ENCODE measurements at regions not wholly inside any gene's neighbourhood (a gene's known extent, or its start where the extent isn't known, plus 50 kb on each side); places are given as distances from the start of the nearest gene placed in this dataset.
"Not testable (repeated sequence)": the region's sequence is repeated elsewhere in the genome, so short reads cannot be mapped to it uniquely, and the experiment has no call there.

DNA sequence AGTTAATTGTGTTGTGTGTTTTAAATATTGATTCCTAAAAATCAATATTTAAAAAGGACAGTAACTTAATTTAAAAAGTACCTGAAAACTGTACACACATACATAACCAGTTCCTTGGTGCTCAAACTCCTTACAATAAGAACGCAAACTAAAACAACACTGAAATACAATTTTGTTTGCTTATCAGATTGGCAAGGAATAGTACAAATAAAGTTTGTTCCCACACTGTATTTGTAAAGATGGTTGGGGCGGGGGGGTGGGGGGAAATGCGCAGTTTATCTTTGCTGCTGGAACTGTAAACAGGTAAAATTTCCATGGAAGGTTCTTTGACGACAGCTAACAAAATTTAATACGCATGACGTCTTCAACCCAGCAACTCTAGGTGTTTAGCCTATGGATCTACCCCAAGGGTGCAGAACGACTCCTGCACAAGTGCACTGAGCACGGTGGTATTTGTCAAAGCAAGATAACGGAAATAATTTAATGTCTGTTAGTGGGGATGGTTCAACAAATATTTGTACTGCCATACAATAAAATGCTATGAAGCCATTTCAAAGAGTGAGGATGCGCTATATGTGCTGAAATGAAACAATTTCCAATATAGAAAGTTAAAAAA is 96.5 kb downstream of the ING1 start:
- no peak for DNase-seq (ENCODE audit: low read depth in 2 of 2)

GRCh38 chr13:110811008-110811720 is 97.7 kb downstream of the ING1 start:
- DNase-seq (ENCODE audit: low read depth in 2 of 2): no peak

- DNase-seq (ENCODE audit: low read depth in 2 of 2): no peak
Measured at GRCh38 chr13:110811771-110812120, 98.2 kb downstream of the ING1 start.

GRCh38 chr13:110812121-110812868 is 98.8 kb downstream of the ING1 start:
- no peak for DNase-seq (ENCODE audit: low read depth in 2 of 2)

- no peak for DNase-seq (ENCODE audit: low read depth in 2 of 2)
Measured at GRCh38 chr13:110812869-110813645, 99.6 kb downstream of the ING1 start.

GRCh38 chr13:110813646-110814624 is 100.4 kb downstream of the ING1 start:
- no peak for DNase-seq (ENCODE audit: low read depth in 2 of 2)

- no peak for DNase-seq (ENCODE audit: low read depth in 2 of 2)
Measured at GRCh38 chr13:110815471-110816204, 99.2 kb downstream of the ANKRD10 start.

- DNase-seq (ENCODE audit: low read depth in 2 of 2): no peak
Measured at GRCh38 chr13:110816500-110816899, 98.4 kb downstream of the ANKRD10 start.

GRCh38 chr13:110817143-110817542 is 97.7 kb downstream of the ANKRD10 start:
- no peak for DNase-seq (ENCODE audit: low read depth in 2 of 2)

- no peak for DNase-seq (ENCODE audit: low read depth in 2 of 2)
Measured at GRCh38 chr13:110818747-110819146, 96.1 kb downstream of the ANKRD10 start.

DNA sequence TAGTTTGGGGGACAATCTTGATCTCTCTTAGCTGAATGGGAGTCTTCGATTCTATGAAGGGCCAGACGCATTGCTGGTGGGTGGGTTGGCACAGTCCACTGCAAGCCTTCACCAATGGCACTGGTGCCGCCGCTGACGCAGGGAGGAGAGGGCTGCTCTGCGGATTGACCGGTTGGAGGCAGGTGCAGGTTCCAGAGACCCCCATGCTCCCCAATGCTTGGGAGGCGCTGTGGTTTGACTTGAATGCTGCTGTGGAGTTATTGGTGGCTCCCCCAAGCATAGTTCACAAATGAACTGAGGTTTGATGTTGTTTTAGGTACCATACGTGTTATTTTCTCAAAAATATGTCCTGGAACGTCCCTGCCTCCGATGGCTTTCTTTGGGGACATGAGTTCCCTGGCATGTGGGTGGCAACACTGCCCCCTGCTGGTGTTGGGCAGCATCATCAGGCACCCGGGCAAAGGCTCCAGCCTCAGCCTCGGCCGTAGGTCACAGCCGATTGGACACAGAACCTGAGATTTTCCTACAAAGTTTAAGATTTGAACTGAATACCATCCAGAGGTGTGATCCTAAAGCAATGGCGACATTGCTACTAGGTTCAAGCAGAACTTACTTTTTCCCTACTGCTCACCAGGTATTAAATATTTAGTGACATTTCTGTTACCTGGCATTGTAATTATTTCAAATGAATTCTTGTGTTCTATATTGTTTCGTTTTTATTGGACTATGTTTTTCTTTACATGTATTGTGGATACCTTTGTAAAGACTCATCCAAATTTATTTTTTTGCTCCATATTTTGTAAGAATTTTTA is 95.5 kb downstream of the ANKRD10 start:
- DNase-seq (ENCODE audit: low read depth in 2 of 2): peak; percentile 59 to 72

DNA sequence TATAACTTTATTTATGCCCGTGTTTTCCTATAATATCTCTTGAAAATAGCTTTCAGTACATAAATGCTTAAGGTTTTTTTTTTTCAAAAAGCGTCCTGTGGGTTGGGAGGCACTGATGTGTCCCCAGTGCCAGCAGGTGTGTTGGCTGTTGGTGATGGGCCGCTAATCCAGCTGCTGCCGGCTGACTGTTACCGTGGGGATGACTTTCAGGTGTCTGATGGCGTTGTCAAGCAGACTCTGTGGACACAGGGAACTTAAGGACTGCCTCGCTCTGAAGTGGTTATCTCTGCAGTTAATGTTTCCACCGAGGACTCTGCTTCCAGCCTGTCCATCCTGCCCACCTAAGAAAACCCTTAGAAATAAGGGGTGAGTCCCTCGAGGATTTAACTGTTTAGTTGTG is 94.5 kb downstream of the ANKRD10 start:
- DNase-seq (ENCODE audit: low read depth in 2 of 2): no peak

DNA sequence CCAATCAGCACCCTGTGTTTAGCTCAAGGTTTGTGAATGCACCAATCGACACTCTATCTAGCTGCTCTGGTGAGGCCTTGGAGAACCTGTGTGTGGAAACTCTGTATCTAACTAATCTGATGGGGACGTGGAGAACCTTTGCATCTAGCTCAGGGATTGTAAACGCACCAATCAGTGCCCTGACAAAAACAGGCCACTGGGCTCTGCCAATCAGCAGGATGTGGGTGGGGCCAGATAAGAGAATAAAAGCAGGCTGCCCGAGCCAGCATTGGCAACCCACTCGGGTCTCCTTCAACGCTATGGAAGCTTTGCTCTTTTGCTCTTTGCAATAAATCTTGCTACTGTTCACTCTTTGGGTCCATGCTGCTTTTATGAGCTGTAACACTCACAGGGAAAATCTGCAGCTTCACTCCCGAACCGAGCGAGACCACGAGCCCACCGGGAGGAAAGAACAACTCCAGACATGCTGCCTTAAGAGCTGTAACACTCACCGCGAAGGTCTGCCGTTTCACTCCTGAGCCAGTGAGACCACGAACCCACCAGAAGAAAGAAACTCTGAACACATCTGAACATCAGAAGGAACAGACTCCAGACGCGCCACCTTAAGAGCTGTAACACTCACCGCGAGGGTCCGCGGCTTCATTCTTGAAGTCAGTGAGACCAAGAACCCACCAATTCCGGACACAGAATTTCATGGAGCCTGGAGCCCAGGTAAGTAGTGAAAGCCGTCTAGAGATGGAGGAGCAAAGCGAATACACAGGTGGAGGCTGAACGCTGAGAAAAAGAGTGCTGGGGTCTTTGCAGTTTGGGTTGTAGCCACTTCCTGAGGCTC is 92.8 kb downstream of the ANKRD10 start:
- not testable (repeated sequence) for DNase-seq (ENCODE audit: low read depth in 2 of 2)

DNA sequence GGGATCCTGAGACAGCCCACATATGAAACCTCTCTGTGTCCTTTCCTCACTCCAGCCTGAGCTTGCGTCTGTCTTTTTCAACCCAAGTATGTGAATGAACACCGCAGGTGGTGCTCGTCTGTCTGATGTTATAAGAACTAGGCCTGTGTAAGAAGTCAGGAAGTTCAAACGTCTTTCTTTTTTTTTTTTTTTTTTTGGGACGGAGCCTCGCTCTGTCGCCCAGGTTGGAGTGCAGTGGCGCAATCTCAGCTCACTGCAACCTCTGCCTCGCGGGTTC is 92.3 kb downstream of the ANKRD10 start:
- no peak for DNase-seq (ENCODE audit: low read depth in 2 of 2)

DNA sequence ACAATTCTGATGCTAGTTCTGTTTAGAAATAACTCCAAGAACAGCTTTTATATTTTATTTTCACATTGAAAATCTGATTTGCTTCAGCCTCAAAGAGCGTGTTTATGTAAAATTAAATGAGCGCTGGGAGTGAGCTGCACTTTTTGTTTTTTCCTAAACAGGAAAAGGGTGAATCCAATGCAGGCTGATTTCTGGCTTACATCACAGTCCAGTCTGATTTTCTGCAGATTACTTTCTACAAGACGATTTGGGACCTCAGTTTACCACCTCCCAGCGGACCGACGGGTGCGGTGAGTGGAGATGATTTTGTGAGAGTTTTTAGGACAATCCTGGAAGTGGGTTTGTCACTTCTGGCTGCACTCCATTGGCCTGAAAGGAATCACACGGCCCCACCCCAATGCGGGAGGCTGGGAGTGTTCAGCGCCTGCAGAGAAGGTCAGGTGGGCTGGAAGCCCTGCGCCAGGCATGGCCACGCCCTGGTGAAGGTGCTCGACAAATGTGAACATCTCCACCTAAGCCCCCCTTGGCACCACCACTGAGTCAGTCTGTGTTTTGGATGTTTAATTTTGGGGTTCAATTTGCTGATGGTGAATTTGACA is 90.1 kb downstream of the ANKRD10 start:
- no peak for DNase-seq (ENCODE audit: low read depth in 2 of 2)

DNA sequence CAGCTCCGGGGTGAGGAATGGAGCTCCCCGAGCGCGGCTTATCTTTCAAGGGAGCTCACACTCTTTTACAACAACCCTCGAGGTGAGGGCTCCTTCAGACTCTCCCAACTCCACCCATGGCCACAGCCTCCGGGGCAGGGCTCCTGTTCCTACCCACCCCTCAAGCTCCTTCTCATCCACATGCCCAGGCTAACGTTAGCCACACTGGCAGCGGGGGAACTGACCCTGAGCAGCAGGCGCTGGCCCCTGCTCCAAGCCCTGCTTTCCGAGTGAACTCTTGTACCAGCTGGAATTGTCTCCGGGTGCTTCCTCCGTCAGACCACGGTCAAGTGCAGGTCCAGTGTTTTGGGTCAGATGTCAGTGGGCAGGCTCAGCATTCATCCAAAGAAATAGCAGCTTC is 89.4 kb downstream of the ANKRD10 start:
- DNase-seq (ENCODE audit: low read depth in 2 of 2): no peak

- DNase-seq (ENCODE audit: low read depth in 2 of 2): no peak
Measured at GRCh38 chr13:110826101-110826500, 88.8 kb downstream of the ANKRD10 start.

All from stimulated activated CD4-positive, alpha-beta T cell treated with anti-CD3 and anti-CD28 coated beads, Interleukin-12 subunit alpha, Interleukin-12 subunit beta, amount 100 ng/mL, for 24 hours (primary cell).